H1 (cell line): ENCODE measurements at regions not wholly inside any gene's neighbourhood (a gene's known extent, or its start where the extent isn't known, plus 50 kb on each side); places are given as distances from the start of the nearest gene placed in this dataset.

Experiments
- CTCF ChIA-PET: fragments of 300-600 bp; sonication (Branson Sonifier 250); formaldehyde crosslinking; loops from one replicate; lab custom pipeline; 2021; ENCODE audit not compliant: partially characterized antibody; lab: Charles Lee
- POLR2A ChIA-PET: fragments of 300-600 bp; sonication (Branson Sonifier 250); formaldehyde crosslinking; loops from one replicate; lab custom pipeline; 2021; ENCODE audit warnings: inconsistent platforms; ENCODE audit not compliant: partially characterized antibody; lab: Charles Lee
- DNase-seq, 2 experiments: peaks; one replicate each; pipeline versions ENCODE4 v3.0.0 to v3.0.0-alpha.2; 2010 to 2022; ENCODE audit warnings: low spot score in 2 of 2, low read depth in 1 of 2, mixed read lengths in 1 of 2
- FAIRE-seq: peaks from 2 replicates; lab custom pipeline; 2011; peaks lifted over from hg19 to GRCh38; lab: Jason Lieb, UNC
- H2AFZ ChIP-seq: 2 replicates; pipeline ENCODE4 v1.8.1; 2012; ENCODE audit warnings: low read length, inconsistent platforms
- H2AK5ac ChIP-seq: 2 replicates; pipeline ENCODE4 v1.6.1; 2013; ENCODE audit warnings: low read depth, low read length
- H2BK120ac ChIP-seq: replicated peaks from 2 replicates; pipeline ENCODE3; 2013; ENCODE audit warnings: low read depth, low read length, inconsistent platforms
- H2BK12ac ChIP-seq: 2 replicates; pipeline ENCODE4 v1.6.1; 2013; ENCODE audit warnings: low read depth, low read length
- H2BK15ac ChIP-seq: 2 replicates; pipeline ENCODE4 v1.6.1; 2013; ENCODE audit warnings: low read length
- H2BK20ac ChIP-seq: 2 replicates; pipeline ENCODE4 v1.6.1; 2013; ENCODE audit warnings: low read length
- H2BK5ac ChIP-seq: 2 replicates; pipeline ENCODE4 v1.6.1; 2013; ENCODE audit warnings: low read depth, low read length
- H3K14ac ChIP-seq: 2 replicates; pipeline ENCODE4 v1.6.1; 2013; ENCODE audit warnings: inconsistent platforms; ENCODE audit not compliant: insufficient read length
- H3K18ac ChIP-seq: 2 replicates; pipeline ENCODE4 v1.6.1; 2013; ENCODE audit warnings: low read length; ENCODE audit errors: extremely low read depth
- H3K23ac ChIP-seq: 2 replicates; pipeline ENCODE4 v1.6.1; 2013; ENCODE audit warnings: inconsistent platforms; ENCODE audit not compliant: insufficient read length
- H3K23me2 ChIP-seq: 2 replicates; pipeline ENCODE4 v1.6.1; 2013; ENCODE audit warnings: low read depth, low read length
- H3K27ac ChIP-seq: 2 replicates; pipeline ENCODE4 v1.6.1; 2011; ENCODE audit warnings: low read depth, low read length, inconsistent platforms
- H3K27me3 ChIP-seq, 4 experiments: replicated peaks in 1 of 4; 1 replicate in 1 of 4; 2 replicates in 3 of 4; pipeline versions ENCODE4 v1.6.1 to v1.8.1; 2011 to 2013; ENCODE audit warnings: low read length in 3 of 4, mild to moderate bottlenecking in 3 of 4, inconsistent platforms in 2 of 4, mixed read lengths in 2 of 4, moderate library complexity in 1 of 4; ENCODE audit not compliant: control insufficient read depth in 3 of 4, insufficient read depth in 3 of 4; ENCODE audit errors: extremely low read depth in 1 of 4
- H3K36me3 ChIP-seq, 4 experiments: 2 replicates each; pipeline versions ENCODE4 v1.6.1 to v1.8.1; 2011 to 2013; ENCODE audit warnings: mild to moderate bottlenecking in 4 of 4, low read length in 3 of 4, moderate library complexity in 2 of 4, control low read depth in 1 of 4, inconsistent platforms in 1 of 4; ENCODE audit not compliant: insufficient read depth in 4 of 4, control insufficient read depth in 2 of 4
- H3K4ac ChIP-seq: replicated peaks from 2 replicates; pipeline ENCODE3; 2013; ENCODE audit warnings: low read length, low read depth, mixed read lengths, inconsistent platforms; ENCODE audit not compliant: insufficient read length
- H3K4me1 ChIP-seq, 4 experiments: replicated peaks in 1 of 4; 1 replicate in 1 of 4; 2 replicates in 3 of 4; pipeline versions ENCODE4 v1.6.1 to v1.8.1; 2011 to 2013; ENCODE audit warnings: low read length in 3 of 4, inconsistent platforms in 2 of 4, mixed read lengths in 1 of 4; ENCODE audit not compliant: insufficient read depth in 4 of 4, control insufficient read depth in 3 of 4
- H3K4me2 ChIP-seq, 2 experiments: 2 replicates each; pipeline versions ENCODE4 v1.6.1 to v1.8.1; 2011 to 2013; ENCODE audit warnings: low read depth in 2 of 2, low read length in 2 of 2, control low read depth in 1 of 2, inconsistent platforms in 1 of 2, mild to moderate bottlenecking in 1 of 2; ENCODE audit not compliant: insufficient read depth in 1 of 2
- H3K4me3 ChIP-seq, 4 experiments: fragments of 200-600, 300-600 bp in 1 of 4; sonication (generic), shearing (Covaris generic), sonication (Bioruptor Twin) in 1 of 4; 2 replicates each; pipeline versions ENCODE4 v1.5.1 to v1.8.1; 2011 to 2016; ENCODE audit warnings: low read length in 4 of 4, low read depth in 3 of 4, control low read depth in 2 of 4, inconsistent platforms in 2 of 4, mild to moderate bottlenecking in 2 of 4, mixed read lengths in 1 of 4, moderate library complexity in 1 of 4; ENCODE audit not compliant: insufficient read depth in 2 of 4; ENCODE audit errors: extremely low read depth in 1 of 4
- H3K56ac ChIP-seq: replicated peaks from 2 replicates; pipeline ENCODE3; 2013; ENCODE audit warnings: low read depth, mild to moderate bottlenecking, mixed read lengths, low read length, inconsistent platforms; ENCODE audit not compliant: insufficient read length
- H3K79me1 ChIP-seq: 2 replicates; pipeline ENCODE4 v1.6.1; 2013; ENCODE audit warnings: low read depth, low read length, control low read depth
- H3K79me2 ChIP-seq, 2 experiments: 2 replicates each; pipeline versions ENCODE4 v1.6.1 to v1.8.1; 2012 to 2013; ENCODE audit warnings: low read length in 2 of 2, mild to moderate bottlenecking in 2 of 2, inconsistent platforms in 1 of 2; ENCODE audit not compliant: insufficient read depth in 2 of 2, control insufficient read depth in 1 of 2
- H3K9ac ChIP-seq, 4 experiments: replicated peaks in 1 of 4; 1 replicate in 1 of 4; 2 replicates in 3 of 4; pipeline versions ENCODE4 v1.6.1 to v1.8.1; 2011 to 2013; ENCODE audit warnings: low read depth in 3 of 4, low read length in 3 of 4, control low read depth in 2 of 4, mild to moderate bottlenecking in 2 of 4, moderate library complexity in 2 of 4, inconsistent platforms in 1 of 4; ENCODE audit errors: extremely low read depth in 1 of 4
- H3K9me3 ChIP-seq, 2 experiments: 2 replicates each; pipeline versions ENCODE4 v1.6.1 to v1.8.1; 2012 to 2013; ENCODE audit warnings: mild to moderate bottlenecking in 2 of 2, moderate library complexity in 2 of 2, control low read depth in 1 of 2, inconsistent platforms in 1 of 2, low read depth in 1 of 2, low read length in 1 of 2, mixed read lengths in 1 of 2; ENCODE audit not compliant: insufficient read depth in 2 of 2
- H4K20me1 ChIP-seq, 2 experiments: replicated peaks in 1 of 2; 2 replicates each; pipeline versions ENCODE3 to v1.8.1; 2011 to 2013; ENCODE audit warnings: inconsistent platforms in 2 of 2, low read length in 2 of 2, mild to moderate bottlenecking in 1 of 2; ENCODE audit not compliant: insufficient read depth in 2 of 2, control insufficient read depth in 1 of 2
- H4K5ac ChIP-seq: 2 replicates; pipeline ENCODE4 v1.6.1; 2013; ENCODE audit warnings: low read length, low read depth, mixed read lengths, inconsistent platforms; ENCODE audit not compliant: insufficient read length
- H4K8ac ChIP-seq: 2 replicates; pipeline ENCODE4 v1.8.0; 2013; ENCODE audit warnings: mild to moderate bottlenecking, moderate library complexity, low read length, inconsistent platforms; ENCODE audit not compliant: insufficient read depth; ENCODE audit errors: extremely low read depth
- H4K91ac ChIP-seq: replicated peaks from 2 replicates; pipeline ENCODE3; 2013; ENCODE audit warnings: low read length, mixed read lengths, inconsistent platforms; ENCODE audit not compliant: insufficient read length
- BACH1 ChIP-seq: IDR thresholded peaks from 2 replicates; pipeline ENCODE4 v1.6.1; 2012; ENCODE audit warnings: low read length, improper control_type of control experiment
- BCL11A ChIP-seq, 2 experiments: IDR thresholded peaks; one replicate each; pipeline ENCODE4 v1.6.1; 2011; ENCODE audit warnings: low read depth in 2 of 2, low read length in 2 of 2, mild to moderate bottlenecking in 2 of 2
- CBX5 ChIP-seq: fragments of 300-800, 300-1000 bp; sonication (generic); IDR thresholded peaks from 2 replicates; pipeline ENCODE4 v1.7.1; 2016; ENCODE audit warnings: antibody characterized with exemption, low read length, low read depth
- CHD2 ChIP-seq: IDR thresholded peaks from 2 replicates; pipeline ENCODE4 v1.6.1; 2012; ENCODE audit warnings: low read length, improper control_type of control experiment
- EZH2 ChIP-seq: fragments of 200-600 bp; sonication (generic); IDR thresholded peaks from 2 replicates; pipeline ENCODE4 v1.7.1; 2012; ENCODE audit warnings: low read depth, mild to moderate bottlenecking, moderate library complexity, low read length, inconsistent platforms; ENCODE audit not compliant: severe bottlenecking
- JUN ChIP-seq: IDR thresholded peaks from 2 replicates; pipeline ENCODE4 v1.6.1; 2011; ENCODE audit warnings: low read depth, mild to moderate bottlenecking, improper control_type of control experiment, low read length
- JUND ChIP-seq: IDR thresholded peaks from 2 replicates; pipeline ENCODE4 v1.6.1; 2011; ENCODE audit warnings: mild to moderate bottlenecking, improper control_type of control experiment, low read length
- KDM1A ChIP-seq: fragments of 200-600, 300-600 bp; sonication (generic); IDR thresholded peaks from 2 replicates; pipeline ENCODE4 v1.7.1; 2016; ENCODE audit warnings: mild to moderate bottlenecking, low read length, borderline replicate concordance
- MAFK ChIP-seq: IDR thresholded peaks from 2 replicates; pipeline ENCODE4 v1.6.1; 2012; ENCODE audit warnings: low read depth, mild to moderate bottlenecking, improper control_type of control experiment, low read length
- NRF1 ChIP-seq: IDR thresholded peaks from 2 replicates; pipeline ENCODE4 v1.6.1; 2011; ENCODE audit warnings: mild to moderate bottlenecking, low read depth, low read length, improper control_type of control experiment
- PHF8 ChIP-seq: fragments of 200-600 bp; sonication (generic); conservative IDR thresholded peaks from 2 replicates; pipeline ENCODE4 v1.7.1; 2012; ENCODE audit warnings: low read depth, mild to moderate bottlenecking, inconsistent platforms, low read length, moderate library complexity
- POU5F1 ChIP-seq: IDR thresholded peaks from 2 replicates; pipeline ENCODE4 v1.6.1; 2011; ENCODE audit warnings: low read depth, mild to moderate bottlenecking, low read length, moderate library complexity
- SIN3A ChIP-seq, 2 experiments: IDR thresholded peaks in 1 of 2; conservative IDR thresholded peaks in 1 of 2; 2 replicates each; pipeline ENCODE4 v1.6.1; 2011 to 2012; ENCODE audit warnings: low read length in 2 of 2, improper control_type of control experiment in 1 of 2, low read depth in 1 of 2, mild to moderate bottlenecking in 1 of 2
- SUZ12 ChIP-seq: fragments of 200-600 bp; sonication (generic); IDR thresholded peaks from 2 replicates; pipeline ENCODE4 v1.6.1; 2012; ENCODE audit warnings: mild to moderate bottlenecking, inconsistent platforms, low read length, moderate library complexity, mixed read lengths
- WGBS, 2 experiments: shearing (Covaris generic) in 1 of 2; methylation state at CpG; one replicate each; pipeline versions ENCODE4 v1.1.6 to v1.1.7; 2013 to 2015; ENCODE audit warnings: low lambda C conversion rate in 2 of 2, mixed read lengths in 2 of 2, inconsistent platforms in 1 of 2, low coverage in 1 of 2, missing lambda C conversion rate in 1 of 2; ENCODE audit not compliant: insufficient replicate concordance in 2 of 2, insufficient coverage in 1 of 2, insufficient read length in 1 of 2; ENCODE audit errors: extremely low coverage in 1 of 2, missing lambda C conversion rate in 1 of 2; 5-methylcytosine and 5-hydroxymethylcytosine counted together
- TF ChIP-seq, protein P1 (sequence below): IDR thresholded peaks from 2 replicates; pipeline ENCODE4 v1.6.1; 2012; ENCODE audit warnings: inconsistent platforms

DNA sequence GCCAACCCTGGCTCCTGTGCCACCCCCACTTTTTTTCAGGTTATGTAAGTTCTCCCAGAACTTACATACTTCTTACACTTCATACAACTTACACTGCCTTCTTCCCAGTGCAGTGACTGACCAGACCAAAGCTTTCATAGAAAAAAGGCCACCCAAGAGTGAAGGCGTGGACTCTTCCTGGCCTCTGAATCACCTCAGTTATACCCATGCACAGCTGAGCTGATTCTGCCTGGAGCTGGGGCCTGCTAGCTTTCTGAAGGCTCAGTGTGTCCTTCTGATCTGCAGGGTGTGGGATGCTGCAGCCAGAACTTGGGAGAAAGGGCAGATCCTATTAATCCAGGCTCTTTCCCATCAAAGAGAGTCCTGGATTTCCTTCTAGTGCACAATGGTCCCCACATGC, 216.1 kb downstream of the TTC32 start:
- no peak overlapping the region for H3K4me3 ChIP-seq
- H4K91ac ChIP-seq, result no peak overlapping the region
- no peak overlapping the region for H2BK20ac ChIP-seq
- no peak overlapping the region for H2AFZ ChIP-seq
- no peak overlapping the region for H2AK5ac ChIP-seq
- no peaks in the 10 kb centered on the region for H3K36me3 ChIP-seq
- no peak overlapping the region for H3K4me2 ChIP-seq
- H2BK5ac ChIP-seq, result no peak overlapping the region
- H3K79me1 ChIP-seq, result no peaks in the 10 kb centered on the region
- 88% methylated on average over 1 of the region's 1 CpG; no CpG with 5 or more reads in 1 of the 2 experiments for WGBS, 2 experiments
- H3K23me2 ChIP-seq, result no peaks in the 10 kb centered on the region
- no peaks in the 10 kb centered on the region for H4K20me1 ChIP-seq
- no peak overlapping the region for H4K5ac ChIP-seq
- no peak overlapping the region for H3K56ac ChIP-seq
- no peak overlapping the region for H3K18ac ChIP-seq
- H3K79me2 ChIP-seq, result no peaks in the 10 kb centered on the region
- H3K4me1 ChIP-seq, result no peaks in the 10 kb centered on the region
- H2BK15ac ChIP-seq, result no peak overlapping the region
- no peak overlapping the region for H4K8ac ChIP-seq
- H2BK120ac ChIP-seq, result no peak overlapping the region
- ChIA-PET CTCF (interaction anchor here (0.8 to 5.1 kb wide), 6 partner anchors 9 to 62 kb away, joined by 3 to 23 read pairs (median 4); no protein-coding TSS in a partner anchor), POLR2A (interaction anchor here (1.1 kb wide), 1 partner anchor 33 kb away, joined by 3 read pairs; no protein-coding TSS in a partner anchor)
- FAIRE-seq (no peak), DNase-seq (no peak)
- H3K9me3 ChIP-seq, result no peaks in the 10 kb centered on the region
- H3K9ac ChIP-seq, result no peak overlapping the region
- H3K23ac ChIP-seq, result no peak overlapping the region
- no peak overlapping the region for H3K27ac ChIP-seq
- no peak overlapping the region for H3K4ac ChIP-seq
- H2BK12ac ChIP-seq, result no peak overlapping the region
- no peaks in the 10 kb centered on the region for H3K27me3 ChIP-seq
- no peak overlapping the region for H3K14ac ChIP-seq
- TF ChIP-seq, protein P1, sequence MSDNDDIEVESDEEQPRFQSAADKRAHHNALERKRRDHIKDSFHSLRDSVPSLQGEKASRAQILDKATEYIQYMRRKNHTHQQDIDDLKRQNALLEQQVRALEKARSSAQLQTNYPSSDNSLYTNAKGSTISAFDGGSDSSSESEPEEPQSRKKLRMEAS, result no peak
- TF ChIP-seq BCL11A (IDR thresholded peaks at IDR 0.05; ENCODE audit: low read depth in 2 of 2, low read length in 2 of 2), result no peak
- no peak for TF ChIP-seq EZH2
- TF ChIP-seq PHF8, result no peak
- TF ChIP-seq JUN, result no peak
- TF ChIP-seq SIN3A (conservative IDR thresholded peaks at IDR 0.05 in 1 of 2, IDR thresholded peaks at IDR 0.05 in 1 of 2; ENCODE audit: low read depth in 1 of 2, low read length in 2 of 2), result no peak
- TF ChIP-seq MAFK, result no peak
- TF ChIP-seq CBX5, result no peak
- no peak for TF ChIP-seq KDM1A
- TF ChIP-seq NRF1, result no peak
- no peak for TF ChIP-seq SUZ12
- TF ChIP-seq CHD2, result no peak
- no peak for TF ChIP-seq JUND
- TF ChIP-seq POU5F1, result no peak
- no peak for TF ChIP-seq BACH1
